Stimulated activated CD8-positive, alpha-beta memory T cell treated with anti-CD3 and anti-CD28 coated beads, Interleukin-4, amount 100 ng/mL, for 24 hours (primary cell): ENCODE measurements at regions not wholly inside any gene's neighbourhood (a gene's known extent, or its start where the extent isn't known, plus 50 kb on each side); places are given as distances from the start of the nearest gene placed in this dataset.

Experiments
- DNase-seq: peaks from one replicate; pipeline ENCODE4 v3.0.0-alpha.2; 2020; ENCODE audit warnings: low read depth

DNA sequence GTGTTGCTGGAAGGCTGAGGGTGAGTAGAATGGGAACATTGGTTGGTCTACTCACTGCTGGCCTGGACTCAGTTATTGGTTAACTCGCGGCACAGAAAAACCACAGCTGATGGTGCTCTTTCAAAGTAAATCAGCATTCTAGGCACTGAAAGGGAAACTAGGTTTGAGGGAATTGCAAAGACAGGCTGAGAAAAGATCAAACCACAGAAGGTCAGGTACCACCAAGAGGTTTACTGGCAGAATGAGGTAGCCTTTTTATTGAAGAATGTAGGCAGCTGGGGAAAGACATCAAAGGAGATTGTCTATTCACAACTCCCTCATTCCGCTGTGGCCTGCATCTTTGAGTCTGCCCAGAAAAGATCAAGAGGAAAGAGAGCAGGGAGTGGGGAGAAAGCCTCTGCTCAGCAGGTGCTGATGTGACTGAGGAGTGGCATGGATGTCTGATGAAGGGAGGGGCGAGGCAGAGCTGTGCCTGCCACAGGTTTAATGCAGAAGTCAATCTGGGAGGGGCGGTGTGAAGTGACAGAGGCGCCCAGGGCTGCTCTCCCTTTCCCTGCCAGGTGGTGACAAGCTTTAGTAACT, 255.5 kb downstream of the MAN2A1 start:
- DNase-seq: no peak

DNA sequence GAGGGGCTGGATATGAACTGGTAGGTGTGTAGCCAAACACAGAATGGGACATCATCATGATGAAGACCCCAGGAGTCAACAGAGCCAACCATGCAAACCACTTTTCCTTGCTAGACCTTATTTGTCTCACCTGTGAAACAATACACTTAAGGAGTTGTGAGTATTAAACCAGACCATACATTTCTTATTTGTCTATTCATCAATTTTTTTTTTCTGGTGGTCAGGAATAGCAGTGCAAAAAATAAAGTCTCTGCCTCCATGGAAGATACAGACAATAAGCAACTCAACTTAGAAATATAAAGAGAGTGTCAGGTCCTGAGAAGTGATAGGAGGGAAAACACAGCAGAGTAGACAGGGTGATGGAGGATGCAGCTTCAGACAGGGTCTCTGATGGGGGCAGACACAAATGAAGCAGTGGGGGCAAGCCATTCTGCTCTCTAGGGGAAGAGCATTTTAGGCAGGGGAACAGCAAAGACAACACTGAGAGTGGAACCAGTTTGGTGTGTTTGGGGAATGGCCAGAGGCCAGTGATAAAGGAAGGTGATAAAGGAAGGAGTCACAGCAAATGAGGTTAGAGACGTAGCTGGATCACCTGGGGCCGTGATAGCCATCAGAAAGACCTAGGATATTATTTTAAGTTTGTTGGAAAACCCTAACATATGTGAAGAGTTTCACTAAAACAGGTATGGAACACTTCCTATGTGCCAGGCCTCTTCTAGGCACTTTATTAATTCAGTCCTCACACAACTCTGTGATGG, 256.2 kb downstream of the MAN2A1 start:
- DNase-seq: no peak

DNA sequence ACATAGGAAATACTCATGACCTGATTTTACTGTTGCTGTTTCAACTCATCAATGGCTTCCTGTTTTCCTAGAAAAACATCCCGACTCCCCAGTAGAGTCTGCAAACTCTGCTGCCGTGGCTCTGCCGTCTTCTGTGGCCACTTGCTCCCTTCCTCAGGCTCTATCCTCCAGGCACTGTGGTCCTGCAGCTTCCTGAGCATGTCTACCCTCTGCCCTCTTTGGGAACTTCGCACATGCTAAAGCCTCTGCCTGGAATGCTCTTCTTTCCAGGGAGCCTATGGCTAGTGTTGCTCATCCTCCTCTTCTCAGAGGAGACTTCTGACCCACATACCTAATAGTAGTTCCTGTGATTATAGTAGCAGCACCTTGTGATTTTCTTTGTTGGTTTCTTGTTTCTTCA, 256.9 kb downstream of the MAN2A1 start:
- DNase-seq: no peak

DNA sequence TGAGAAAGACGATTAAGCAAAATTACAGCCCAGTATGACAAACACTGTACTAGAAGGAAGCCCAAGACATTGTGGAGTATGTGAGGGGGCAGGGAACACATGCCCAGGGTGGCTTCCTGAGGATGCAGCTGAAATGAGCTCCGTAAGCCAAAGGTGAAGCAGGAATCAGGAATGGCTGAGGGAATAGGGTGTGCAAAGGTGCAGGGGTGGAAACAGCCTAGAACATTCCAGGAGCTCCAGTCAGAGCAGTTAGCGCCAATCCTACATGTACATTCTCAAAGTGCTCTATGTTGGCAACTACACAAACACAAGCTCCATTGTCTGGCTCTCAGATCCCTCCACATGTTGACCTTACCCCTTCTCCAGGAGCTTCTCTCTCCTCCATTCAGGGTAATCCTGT, 257.9 kb downstream of the MAN2A1 start:
- DNase-seq: no peak

DNA sequence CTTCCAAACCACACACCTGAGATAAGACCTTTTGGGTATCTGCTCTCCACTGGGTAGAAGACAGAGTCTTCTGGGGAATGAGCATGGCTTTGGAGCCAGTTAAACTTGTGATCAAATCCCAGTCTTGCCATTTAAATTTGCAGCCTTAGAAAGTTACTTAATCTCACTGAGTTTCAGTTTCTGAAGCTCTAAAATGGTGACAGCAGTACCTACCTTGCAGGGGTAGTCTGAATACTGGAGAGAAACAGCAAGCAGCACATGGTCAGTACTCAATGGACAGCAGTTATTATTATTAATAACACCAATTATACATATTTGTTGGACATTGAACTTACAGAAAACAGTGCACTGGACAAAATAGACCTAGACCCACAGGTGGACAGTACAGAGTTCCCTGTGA, 260.9 kb downstream of the MAN2A1 start:
- no peak for DNase-seq

DNA sequence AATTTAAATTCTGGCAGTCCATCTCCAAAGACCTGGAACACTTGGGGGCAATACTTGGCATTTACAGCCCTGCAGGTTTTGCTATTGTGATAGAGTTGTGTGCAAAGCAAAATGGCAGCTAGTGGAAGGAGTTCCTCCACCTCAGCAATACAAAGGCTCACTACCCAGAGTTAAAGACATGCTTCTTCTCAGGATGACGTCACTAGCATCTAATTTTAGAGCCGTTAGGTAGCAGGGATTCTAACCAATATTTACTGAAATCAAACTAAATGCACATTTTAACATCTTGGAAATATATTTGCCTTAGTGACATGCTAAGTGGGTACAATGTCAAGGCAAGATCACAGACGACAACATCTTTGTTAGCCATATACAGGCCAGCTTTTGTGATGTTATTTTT, 261.6 kb downstream of the MAN2A1 start:
- no peak for DNase-seq

DNA sequence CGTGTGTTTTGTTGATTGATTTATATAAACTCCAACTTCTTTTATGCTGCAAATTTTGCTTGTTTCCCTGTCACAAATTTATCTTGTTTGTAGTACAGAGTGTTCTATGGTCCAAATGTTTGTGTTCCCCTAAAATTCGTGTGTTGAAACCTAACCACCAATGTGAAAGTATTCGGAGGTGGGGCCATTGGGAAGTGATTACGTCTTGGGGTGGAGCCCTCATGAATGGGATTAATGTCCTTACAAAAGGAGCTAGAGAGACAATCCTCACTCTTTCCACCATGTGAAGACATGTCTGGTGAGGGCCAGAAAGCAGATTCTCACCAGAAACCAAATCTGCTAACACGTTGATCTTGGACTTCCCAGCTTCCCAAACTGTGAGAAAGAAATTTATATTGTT, 262.0 kb downstream of the MAN2A1 start:
- DNase-seq: no peak

DNA sequence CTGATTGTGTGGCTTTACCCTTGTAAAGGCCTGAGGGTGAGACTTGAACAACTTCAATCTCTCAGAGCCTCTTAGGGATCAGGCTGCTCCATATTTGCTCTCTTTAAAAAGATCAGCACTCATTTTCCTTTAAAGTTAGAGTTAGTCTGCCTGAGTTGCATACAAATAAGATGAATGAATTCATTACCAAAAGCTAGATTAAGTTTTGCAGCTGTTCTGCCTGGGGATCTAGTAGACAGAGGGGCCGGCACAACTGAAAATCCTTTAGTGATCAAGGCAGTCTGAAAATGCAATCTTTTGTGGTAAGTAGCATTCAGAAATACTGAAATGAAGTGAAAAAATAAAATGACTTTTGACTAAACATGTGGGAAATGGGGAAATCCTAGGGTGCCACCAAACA, 264.0 kb downstream of the MAN2A1 start:
- DNase-seq: no peak

DNA sequence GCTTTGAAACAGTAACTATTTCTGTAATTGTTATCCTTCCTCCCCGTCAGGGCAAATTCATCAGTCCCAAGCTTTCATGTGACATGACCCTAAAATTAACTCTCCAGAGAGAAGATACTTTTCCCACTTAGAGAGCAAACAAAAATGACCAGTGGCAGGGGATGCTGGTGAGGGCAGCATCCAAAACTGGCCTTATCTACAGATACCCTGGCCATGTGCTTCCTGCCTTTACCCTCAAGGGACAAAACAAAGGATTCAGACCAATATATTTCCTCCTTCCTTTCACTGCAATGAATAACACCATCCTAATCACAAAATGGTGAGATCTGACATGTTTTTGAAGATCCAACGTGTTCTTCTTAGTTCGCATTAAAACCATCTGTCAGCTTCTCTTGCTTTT, 267.2 kb downstream of the MAN2A1 start:
- no peak for DNase-seq

DNA sequence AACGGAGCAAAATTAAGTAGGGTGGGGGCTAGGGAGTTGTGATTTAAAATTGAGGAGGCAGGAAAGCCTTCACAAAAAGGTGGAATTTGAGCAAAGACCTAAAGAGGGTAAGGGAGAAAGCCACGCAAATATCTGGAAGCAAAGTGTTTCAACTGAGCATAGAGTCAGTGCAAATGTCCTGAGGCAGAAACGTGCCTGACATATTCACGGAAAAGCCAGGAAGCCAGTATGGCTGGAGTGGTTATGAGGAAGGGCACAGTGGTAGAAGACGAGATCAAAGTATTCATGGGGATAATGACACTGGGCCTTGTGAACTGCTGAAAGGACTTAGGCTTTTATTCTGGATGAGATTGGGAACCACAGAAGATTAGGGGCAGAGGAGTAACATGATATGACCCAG, 268.4 kb downstream of the MAN2A1 start:
- no peak for DNase-seq

DNA sequence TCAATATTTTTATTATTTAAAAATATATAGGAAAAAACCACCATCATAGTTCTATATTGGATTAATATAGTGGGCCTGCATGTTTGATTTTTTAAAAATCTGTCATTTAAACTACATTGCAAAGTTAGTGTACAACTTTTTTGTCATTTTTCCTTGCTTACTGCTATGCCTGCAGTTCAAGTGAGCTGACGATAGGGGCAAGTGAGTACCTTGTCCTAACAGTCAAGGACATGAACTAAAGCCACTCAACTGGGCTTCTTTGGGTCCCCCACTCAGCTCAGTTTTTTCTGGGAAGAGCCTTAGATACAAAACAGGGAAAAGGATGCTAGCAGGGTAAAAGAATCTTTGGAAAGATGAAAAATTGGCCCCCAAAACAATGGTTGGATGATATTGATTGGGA, 269.9 kb downstream of the MAN2A1 start:
- DNase-seq: no peak

DNA sequence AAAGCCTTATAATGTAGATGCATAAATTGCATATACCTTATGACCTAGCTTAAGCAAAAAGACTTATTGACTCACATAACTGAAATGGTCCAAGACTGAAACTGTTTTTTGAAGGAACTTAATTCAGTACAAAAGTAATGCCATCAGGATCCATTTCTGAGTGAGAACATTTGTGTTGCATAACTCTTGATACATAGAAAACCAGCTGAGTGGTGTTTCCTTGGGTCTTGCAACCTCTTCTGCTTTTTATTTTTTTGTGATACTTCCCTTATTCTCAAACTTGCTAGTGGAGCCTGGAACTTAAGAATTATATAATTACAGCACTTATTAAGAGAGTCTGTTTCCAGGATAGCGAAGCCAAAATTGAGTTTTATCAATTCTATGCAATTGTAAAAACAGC, 272.0 kb downstream of the MAN2A1 start:
- DNase-seq: no peak

DNA sequence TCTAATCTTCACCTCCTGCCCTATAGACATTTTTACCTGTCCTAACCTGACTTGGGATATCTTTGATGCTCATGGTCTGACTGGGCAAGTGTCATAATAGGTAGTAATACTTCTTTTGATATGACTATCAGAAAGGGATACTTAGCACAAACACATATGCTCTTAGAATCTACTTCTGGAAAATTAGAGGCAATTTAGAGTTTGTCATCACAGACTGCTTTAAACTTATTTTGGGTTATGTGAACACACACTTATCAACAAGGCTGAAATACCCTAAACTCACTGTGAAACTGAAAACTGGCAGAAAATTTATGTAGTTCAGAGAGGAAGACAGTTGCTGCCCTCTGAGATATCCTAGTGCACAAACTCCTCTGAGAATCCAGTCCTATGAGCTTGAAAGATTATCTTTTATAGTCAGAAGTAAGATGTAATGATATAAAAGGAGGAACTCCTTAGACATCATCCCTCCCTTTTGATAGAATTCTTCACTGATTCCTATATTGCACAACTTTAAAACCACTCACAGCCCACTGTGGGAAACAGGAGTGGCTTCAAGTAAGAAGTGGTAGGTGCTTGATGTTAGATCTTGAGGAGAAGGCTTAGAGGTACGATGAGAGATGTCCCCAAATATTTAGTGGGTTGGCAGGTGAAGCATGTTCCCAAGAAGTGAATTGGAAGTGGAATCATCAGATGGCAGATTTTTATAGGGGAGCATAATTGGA, 273.3 kb downstream of the MAN2A1 start:
- DNase-seq: no peak

DNA sequence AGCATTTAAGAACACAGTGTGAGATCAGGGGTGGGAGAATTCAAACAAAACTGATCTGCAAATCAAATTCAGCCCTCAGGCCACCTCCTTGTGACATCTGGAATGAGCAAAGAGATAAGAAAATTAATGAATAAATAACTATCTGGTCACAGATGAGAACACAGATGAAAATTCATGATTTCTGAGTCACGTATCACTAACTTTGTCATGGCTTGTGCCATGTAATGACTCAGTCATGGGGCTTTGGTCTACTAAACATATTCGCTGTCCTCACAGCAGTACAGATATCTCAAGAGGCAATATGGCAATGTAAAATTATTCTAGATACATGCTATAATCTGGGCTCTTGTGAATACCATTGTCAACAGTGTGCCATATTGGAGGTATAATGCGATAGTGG, 274.4 kb downstream of the MAN2A1 start:
- no peak for DNase-seq

DNA sequence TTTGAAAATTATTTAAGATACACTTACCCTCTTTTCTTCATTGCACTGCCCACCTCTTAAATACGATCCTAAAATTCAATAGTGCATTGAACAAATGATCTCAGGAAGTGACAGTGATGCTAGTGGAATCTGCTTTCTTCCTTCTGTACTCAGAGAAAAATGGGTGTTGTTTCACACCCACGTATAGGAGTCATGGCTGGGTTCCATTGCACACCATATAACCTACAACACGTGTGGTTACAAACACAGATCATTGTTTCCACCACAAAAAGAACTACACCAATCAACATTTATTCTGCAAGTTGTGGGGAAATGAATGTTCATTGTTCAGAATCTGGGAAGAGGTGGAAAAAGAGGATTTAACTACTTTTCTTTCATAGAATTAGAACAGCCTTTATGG, 275.9 kb downstream of the MAN2A1 start:
- no peak for DNase-seq

DNA sequence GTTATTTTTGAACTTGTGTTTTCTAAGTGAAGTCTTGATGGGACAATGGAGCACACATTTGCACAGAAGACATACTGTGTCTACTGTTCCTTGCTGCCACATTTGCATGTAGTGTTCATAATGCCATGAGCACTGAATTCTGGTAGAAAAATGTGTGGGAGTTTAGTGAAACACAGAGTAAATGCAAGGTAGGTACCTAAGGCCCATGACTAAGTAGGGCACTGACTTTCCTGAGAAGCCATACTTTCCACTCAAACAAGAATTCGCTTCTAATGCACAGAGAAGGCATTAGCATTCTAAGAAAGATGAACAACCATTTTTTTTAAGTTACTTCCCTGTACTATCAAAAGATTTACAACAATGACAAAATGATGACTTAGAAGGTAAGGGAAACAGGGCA, 282.2 kb downstream of the MAN2A1 start:
- DNase-seq: no peak

DNA sequence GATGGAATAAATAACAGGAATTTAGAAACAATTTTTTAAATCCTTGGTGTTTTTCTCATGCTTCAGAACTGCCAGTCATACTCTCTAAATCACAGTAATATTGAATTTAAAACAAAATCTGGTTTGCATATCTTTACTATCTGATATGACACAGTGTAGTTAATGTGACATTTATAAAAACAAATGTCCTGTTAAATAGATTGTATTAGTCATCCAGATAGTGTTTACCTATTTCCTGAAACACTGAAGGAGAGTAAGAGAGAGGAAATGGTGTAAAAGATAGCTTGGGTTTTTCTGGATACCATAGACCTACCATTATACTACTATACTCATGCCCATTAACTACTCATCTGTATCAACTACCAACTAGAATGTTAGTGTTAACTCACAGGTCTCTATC, 292.3 kb downstream of the MAN2A1 start:
- no peak for DNase-seq

DNA sequence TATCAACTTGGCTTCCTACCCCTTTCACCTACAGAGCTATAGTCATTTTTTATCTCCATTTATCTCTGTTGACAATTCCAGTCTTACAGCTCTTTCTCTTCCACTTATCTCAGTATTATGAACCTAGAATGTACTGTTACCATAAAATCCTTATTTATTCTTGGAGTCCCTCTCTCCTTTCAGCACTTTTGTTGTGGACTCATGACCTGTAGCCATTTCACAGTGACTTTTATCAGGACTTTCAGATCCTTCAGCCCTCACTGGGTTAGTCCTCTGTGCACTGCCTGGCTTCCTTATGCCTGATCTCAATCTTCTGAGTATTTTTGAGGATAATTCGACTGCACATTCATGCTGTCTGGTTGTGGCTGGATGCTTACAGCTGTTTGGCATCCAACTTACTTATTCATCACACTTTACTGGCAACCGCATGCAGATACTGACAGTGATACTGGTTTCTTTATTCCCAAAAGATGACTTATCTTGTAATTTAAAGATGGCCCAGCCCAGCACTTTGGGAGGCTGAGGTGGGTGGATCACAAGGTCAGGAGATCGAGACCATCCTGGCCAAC, 293.3 kb downstream of the MAN2A1 start:
- DNase-seq: no peak

DNA sequence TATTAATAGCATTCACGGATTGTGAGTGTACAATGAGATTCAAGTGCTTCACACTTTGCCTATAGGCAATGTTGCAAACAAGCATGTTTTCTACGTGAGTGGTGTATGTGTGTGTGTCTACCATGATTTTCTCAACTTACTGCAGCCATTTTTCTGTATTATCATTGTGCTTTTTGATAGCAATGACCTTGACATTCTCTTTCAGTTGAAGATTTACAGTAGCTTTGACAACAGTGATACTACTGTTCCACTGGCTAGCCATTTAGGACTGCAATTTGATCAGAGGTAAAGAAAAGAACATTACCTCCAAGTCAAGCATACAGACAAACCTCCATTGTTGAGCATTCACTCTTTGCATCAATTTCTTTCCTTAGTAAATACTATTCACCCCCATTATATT, 297.0 kb downstream of the MAN2A1 start:
- no peak for DNase-seq

DNA sequence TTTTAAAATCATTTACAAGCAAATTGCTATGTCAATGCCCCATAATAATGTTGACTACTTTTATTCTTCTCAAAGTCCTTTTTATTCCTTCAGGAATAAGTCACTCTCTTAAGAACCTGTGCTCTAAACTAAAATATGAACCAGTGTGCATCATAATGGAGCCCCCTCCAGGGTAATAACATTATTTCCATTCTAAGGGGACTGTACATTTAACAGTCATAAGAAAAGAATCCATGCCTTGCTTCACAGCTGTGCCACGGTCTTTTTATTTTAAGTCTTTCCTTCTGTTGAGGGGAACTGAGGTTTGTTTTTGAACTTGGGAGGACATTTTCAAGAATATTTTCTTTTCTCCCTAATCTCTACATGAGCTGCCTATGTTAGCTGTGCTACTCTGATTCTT, 297.6 kb downstream of the MAN2A1 start:
- DNase-seq: no peak

DNA sequence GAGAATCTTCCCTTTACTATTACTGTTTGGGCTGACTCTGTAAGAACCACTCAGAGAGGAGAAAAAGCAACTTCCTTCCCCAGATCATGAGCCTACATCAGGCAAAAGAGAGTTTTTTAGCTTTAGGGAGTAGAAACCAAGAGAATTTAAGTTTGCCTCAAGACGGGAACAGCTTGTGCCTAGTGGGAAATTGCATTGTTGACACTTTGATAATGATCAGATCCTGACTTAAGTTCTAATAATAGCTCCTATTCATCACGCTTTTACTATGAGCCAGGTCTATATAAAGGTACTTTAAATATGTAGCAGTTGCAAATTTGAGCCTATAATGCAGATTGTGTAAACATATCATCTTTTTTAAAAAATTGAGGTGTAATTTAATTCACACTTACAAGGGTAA, 298.2 kb downstream of the MAN2A1 start:
- DNase-seq: no peak

DNA sequence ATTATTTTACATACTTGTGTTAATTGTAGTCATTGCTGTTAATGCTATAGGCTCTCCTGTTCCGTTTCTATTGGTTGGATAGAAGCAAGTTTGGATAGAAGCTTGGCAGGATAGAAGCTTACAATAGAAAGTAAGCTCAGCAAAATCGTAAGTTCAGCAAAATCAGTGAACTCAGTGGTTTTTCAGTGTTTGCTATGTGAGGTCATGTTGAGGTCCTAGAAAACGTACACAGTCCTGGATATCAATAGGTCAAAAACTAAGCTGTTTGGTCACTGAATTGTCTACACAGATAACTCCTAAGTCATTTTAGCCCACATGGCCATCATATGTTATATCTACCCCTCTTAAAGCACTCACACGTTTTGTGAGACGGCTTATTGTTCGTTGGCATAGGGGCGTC, 299.4 kb downstream of the MAN2A1 start:
- DNase-seq: no peak

DNA sequence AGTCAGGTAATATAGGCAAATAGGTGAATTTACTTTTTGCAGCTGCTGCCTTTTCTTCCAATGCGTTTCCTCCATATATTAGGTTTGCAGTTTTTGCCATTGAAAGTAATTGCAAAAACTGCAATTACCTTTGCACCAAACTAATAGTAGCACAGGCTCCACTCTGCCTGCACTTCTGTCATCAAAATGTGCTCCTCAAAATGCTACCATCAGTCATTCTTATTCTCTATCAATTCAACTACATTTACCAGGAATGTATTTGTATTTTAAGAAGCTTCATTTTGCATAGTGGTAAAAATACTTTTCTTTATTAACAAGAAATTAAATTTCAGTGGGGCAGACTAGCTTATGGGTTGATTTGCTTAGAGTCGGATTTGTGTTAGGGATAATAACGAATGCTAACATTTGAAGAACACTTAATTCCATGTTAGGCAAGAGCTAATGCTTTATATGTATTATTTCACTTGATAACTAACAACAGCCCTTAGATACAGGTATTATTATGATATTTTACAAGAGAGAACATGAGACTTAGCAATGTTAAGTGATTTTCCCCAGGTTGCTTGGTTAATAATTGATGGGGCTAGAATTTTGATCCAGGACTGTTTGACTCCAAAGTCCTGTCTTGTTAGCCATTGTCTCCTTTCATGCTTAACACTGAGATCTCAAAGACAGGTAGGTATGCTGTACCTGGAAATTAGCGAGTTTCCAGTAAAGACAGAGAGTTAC, 300.4 kb downstream of the MAN2A1 start:
- no peak for DNase-seq
